ENCODE measurements at regions not wholly inside any gene's neighbourhood (a gene's known extent, or its start where the extent isn't known, plus 50 kb on each side); places are given as distances from the start of the nearest gene placed in this dataset.

- in situ Hi-C loops (cut with MboI): no loop called here
Observed at GRCh38 chr16:26651464-26651863, 415.3 kb upstream of the C16orf82 start.

DNA sequence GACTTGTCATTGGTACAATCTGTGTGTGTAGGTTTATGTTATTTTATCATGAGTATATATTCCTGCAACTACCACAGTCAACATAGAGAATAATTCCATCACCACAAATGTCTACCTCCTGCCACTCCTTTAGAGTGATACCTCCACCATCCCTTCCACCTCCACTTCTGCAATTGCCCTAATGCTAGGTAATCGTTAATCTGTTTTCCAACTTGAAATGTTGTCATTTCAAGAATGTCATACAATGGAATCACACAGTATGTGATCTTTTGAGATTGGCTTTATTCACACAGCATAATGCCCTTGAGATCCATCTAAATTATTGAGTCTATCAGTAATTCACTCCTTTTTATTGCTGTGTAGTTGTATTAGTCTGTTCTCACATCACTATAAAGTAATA is 414.8 kb upstream of the C16orf82 start:
- in situ Hi-C loops (cut with MboI): no loop called here
- DNase-seq: no peak
- Histone ChIP-seq H3K9me3 (ENCODE audit: low read depth) (no peaks in the 10 kb centered on the region), H3K4me1 (ENCODE audit: insufficient read depth) (no peaks in the 10 kb centered on the region), H3K4me3 (no peak overlapping the region), H3K36me3 (ENCODE audit: low read depth) (no peaks in the 10 kb centered on the region), H3K79me2 (ENCODE audit: insufficient read depth) (no peaks in the 10 kb centered on the region), H2AFZ (no peak overlapping the region), H3K27ac (no peak overlapping the region), H3F3A (ENCODE audit: insufficient read depth) (no peaks in the 10 kb centered on the region), H3K9me2 (ENCODE audit: insufficient read depth) (no peaks in the 10 kb centered on the region), H3K4me2 (ENCODE audit: unreplicated experiment) (no peak overlapping the region), H3K9ac (no peak overlapping the region), H4K20me1 (ENCODE audit: insufficient read depth) (no peaks in the 10 kb centered on the region), H3K27me3 (replicated peaks; ENCODE audit: insufficient read depth) (no peaks in the 10 kb centered on the region)
- WGBS, 2 experiments (ENCODE audit: low coverage in 1 of 2, low lambda C conversion rate in 2 of 2, missing lambda C conversion rate in 2 of 2): 50 to 63% methylated on average over 1 of the region's 1 CpG
- TF ChIP-seq EZH2 (IDR thresholded peaks at IDR 0.05; ENCODE audit: insufficient read depth, poor library complexity, severe bottlenecking) (no peak), EZH2phosphoT487 (IDR thresholded peaks at IDR 0.05; ENCODE audit: insufficient read depth, low read depth) (no peak)

More at GRCh38 chr16:26651464-26651863, 415.3 kb upstream of the C16orf82 start:
- no peak overlapping the region for H2AFZ ChIP-seq
- no peak overlapping the region for H3K4me2 ChIP-seq (ENCODE audit: unreplicated experiment)
- no peaks in the 10 kb centered on the region for H3K4me1 ChIP-seq (ENCODE audit: insufficient read depth)
- H3K9me2 ChIP-seq (ENCODE audit: insufficient read depth): no peaks in the 10 kb centered on the region
- WGBS, 2 experiments (ENCODE audit: low coverage in 1 of 2, low lambda C conversion rate in 2 of 2, missing lambda C conversion rate in 2 of 2): 13 to 24% methylated on average over 2 of the region's 2 CpGs
- TF ChIP-seq EZH2phosphoT487 (IDR thresholded peaks at IDR 0.05; ENCODE audit: insufficient read depth, low read depth) (no peak), EZH2 (IDR thresholded peaks at IDR 0.05; ENCODE audit: insufficient read depth, poor library complexity, severe bottlenecking) (no peak)
- H3K27ac ChIP-seq: no peak overlapping the region
- no peaks in the 10 kb centered on the region for H3K36me3 ChIP-seq (ENCODE audit: low read depth)
- no peak overlapping the region for H3K9ac ChIP-seq
- H3K4me3 ChIP-seq: no peak overlapping the region
- no peaks in the 10 kb centered on the region for H3F3A ChIP-seq (ENCODE audit: insufficient read depth)
- H4K20me1 ChIP-seq (ENCODE audit: insufficient read depth): no peaks in the 10 kb centered on the region
- no peak for DNase-seq
- no peaks in the 10 kb centered on the region for H3K79me2 ChIP-seq (ENCODE audit: insufficient read depth)
- no peaks in the 10 kb centered on the region for H3K27me3 ChIP-seq (replicated peaks; ENCODE audit: insufficient read depth)
- H3K9me3 ChIP-seq (ENCODE audit: low read depth): no peaks in the 10 kb centered on the region

DNA sequence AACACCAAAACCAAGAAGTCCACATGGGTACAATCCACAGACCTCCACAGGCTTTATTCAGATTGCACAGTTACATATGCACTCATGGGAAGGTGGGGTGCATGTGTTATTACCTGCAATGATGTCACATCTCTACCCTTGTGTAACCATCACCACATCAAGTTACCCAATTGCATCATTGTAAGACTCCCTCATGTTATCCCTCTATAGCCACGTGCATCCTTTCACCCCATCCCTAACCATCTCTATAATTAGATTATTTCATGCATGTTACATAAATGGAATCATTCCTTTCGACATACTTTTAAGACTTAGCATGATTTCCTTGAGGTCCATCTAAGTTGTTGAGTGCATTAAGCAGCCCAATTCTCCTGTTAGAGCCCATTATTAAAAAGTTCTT is 408.2 kb upstream of the C16orf82 start:
- H3K27me3 ChIP-seq (replicated peaks; ENCODE audit: insufficient read depth): no peaks in the 10 kb centered on the region
- no peaks in the 10 kb centered on the region for H4K20me1 ChIP-seq (ENCODE audit: insufficient read depth)
- H3K4me3 ChIP-seq: no peak overlapping the region
- H3K9me2 ChIP-seq (ENCODE audit: insufficient read depth): no peaks in the 10 kb centered on the region
- no peaks in the 10 kb centered on the region for H3K9me3 ChIP-seq (ENCODE audit: low read depth)
- no peaks in the 10 kb centered on the region for H3K36me3 ChIP-seq (ENCODE audit: low read depth)
- no peak overlapping the region for H3K27ac ChIP-seq
- TF ChIP-seq EZH2phosphoT487 (IDR thresholded peaks at IDR 0.05; ENCODE audit: insufficient read depth, low read depth) (no peak), EZH2 (IDR thresholded peaks at IDR 0.05; ENCODE audit: insufficient read depth, poor library complexity, severe bottlenecking) (no peak)
- no peak overlapping the region for H2AFZ ChIP-seq
- H3K4me1 ChIP-seq (ENCODE audit: insufficient read depth): no peaks in the 10 kb centered on the region
- WGBS, 2 experiments (ENCODE audit: low coverage in 1 of 2, low lambda C conversion rate in 2 of 2, missing lambda C conversion rate in 2 of 2): 0 to 12% methylated on average over 2 of the region's 2 CpGs
- no peak for DNase-seq
- no peaks in the 10 kb centered on the region for H3F3A ChIP-seq (ENCODE audit: insufficient read depth)
- in situ Hi-C loops (cut with MboI): no loop called here
- no peak overlapping the region for H3K9ac ChIP-seq
- H3K79me2 ChIP-seq (ENCODE audit: insufficient read depth): no peaks in the 10 kb centered on the region
- no peak overlapping the region for H3K4me2 ChIP-seq (ENCODE audit: unreplicated experiment)

DNA sequence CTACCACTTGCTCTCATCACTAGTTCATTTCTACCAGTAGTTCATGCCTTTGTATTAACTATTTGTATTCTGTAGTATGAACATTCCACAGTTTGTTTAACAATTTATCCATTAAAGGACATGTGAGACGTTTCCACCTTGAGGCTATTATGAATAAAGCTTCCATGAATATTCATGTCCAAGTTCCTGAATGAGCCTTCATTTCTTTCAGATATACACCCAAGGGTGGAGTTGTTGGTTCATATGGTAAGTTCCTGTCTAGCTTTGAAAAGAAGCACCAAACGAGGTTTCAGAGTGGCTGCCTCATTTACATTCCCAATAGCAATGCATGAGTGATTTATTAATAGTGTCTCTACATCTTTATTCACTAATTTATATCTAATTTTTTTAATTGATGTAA is 407.8 kb upstream of the C16orf82 start:
- Histone ChIP-seq H3K4me2 (ENCODE audit: unreplicated experiment) (no peak overlapping the region), H3K9me2 (ENCODE audit: insufficient read depth) (no peaks in the 10 kb centered on the region), H3K36me3 (ENCODE audit: low read depth) (no peaks in the 10 kb centered on the region), H3F3A (ENCODE audit: insufficient read depth) (no peaks in the 10 kb centered on the region), H3K9ac (no peak overlapping the region), H4K20me1 (ENCODE audit: insufficient read depth) (no peaks in the 10 kb centered on the region), H3K27ac (no peak overlapping the region), H3K79me2 (ENCODE audit: insufficient read depth) (no peaks in the 10 kb centered on the region), H2AFZ (no peak overlapping the region), H3K9me3 (ENCODE audit: low read depth) (no peaks in the 10 kb centered on the region), H3K4me1 (ENCODE audit: insufficient read depth) (no peaks in the 10 kb centered on the region), H3K4me3 (no peak overlapping the region), H3K27me3 (replicated peaks; ENCODE audit: insufficient read depth) (no peaks in the 10 kb centered on the region)
- 16 to 18% methylated on average over 2 of the region's 2 CpGs for WGBS, 2 experiments (ENCODE audit: low coverage in 1 of 2, low lambda C conversion rate in 2 of 2, missing lambda C conversion rate in 2 of 2)
- no peak for DNase-seq
- in situ Hi-C loops (cut with MboI): no loop called here
- TF ChIP-seq EZH2phosphoT487 (IDR thresholded peaks at IDR 0.05; ENCODE audit: insufficient read depth, low read depth) (no peak), EZH2 (IDR thresholded peaks at IDR 0.05; ENCODE audit: insufficient read depth, poor library complexity, severe bottlenecking) (no peak)

- Histone ChIP-seq H3K36me3 (ENCODE audit: low read depth) (no peaks in the 10 kb centered on the region), H3K4me2 (ENCODE audit: unreplicated experiment) (no peak overlapping the region)
- no peak for DNase-seq
Observed at GRCh38 chr16:26664086-26664485, 402.6 kb upstream of the C16orf82 start.

More at GRCh38 chr16:26664086-26664485, 402.6 kb upstream of the C16orf82 start:
- 38 to 53% methylated on average over 4 of the region's 4 CpGs for WGBS, 2 experiments (ENCODE audit: low coverage in 1 of 2, low lambda C conversion rate in 2 of 2, missing lambda C conversion rate in 2 of 2)
- no peaks in the 10 kb centered on the region for H3K9me3 ChIP-seq (ENCODE audit: low read depth)
- H3K79me2 ChIP-seq (ENCODE audit: insufficient read depth): no peaks in the 10 kb centered on the region
- H3K9me2 ChIP-seq (ENCODE audit: insufficient read depth): no peaks in the 10 kb centered on the region
- no peak overlapping the region for H3K4me3 ChIP-seq
- H3K27me3 ChIP-seq (replicated peaks; ENCODE audit: insufficient read depth): no peaks in the 10 kb centered on the region
- no peak overlapping the region for H3K9ac ChIP-seq
- no peak overlapping the region for H3K27ac ChIP-seq
- TF ChIP-seq EZH2 (IDR thresholded peaks at IDR 0.05; ENCODE audit: insufficient read depth, poor library complexity, severe bottlenecking): no peak
- no peak for TF ChIP-seq EZH2phosphoT487 (IDR thresholded peaks at IDR 0.05; ENCODE audit: insufficient read depth, low read depth)
- H4K20me1 ChIP-seq (ENCODE audit: insufficient read depth): no peaks in the 10 kb centered on the region
- H3F3A ChIP-seq (ENCODE audit: insufficient read depth): no peaks in the 10 kb centered on the region
- H3K4me1 ChIP-seq (ENCODE audit: insufficient read depth): no peaks in the 10 kb centered on the region
- no peak overlapping the region for H2AFZ ChIP-seq
- in situ Hi-C loops (cut with MboI): no loop called here
